ENCODE measurements at regions not wholly inside any gene's neighbourhood (a gene's known extent, or its start where the extent isn't known, plus 50 kb on each side); places are given as distances from the start of the nearest gene placed in this dataset.

GRCh38 chr18:40048886-40049650 lies 1906.0 kb upstream of the PIK3C3 start:
- TF ChIP-seq CTCF (IDR thresholded peaks at IDR 0.05) (no peak), POLR2A (IDR thresholded peaks at IDR 0.05) (no peak)
